Superior temporal gyrus (tissue), 1 donor: ENCODE measurements at regions not wholly inside any gene's neighbourhood (a gene's known extent, or its start where the extent isn't known, plus 50 kb on each side); places are given as distances from the start of the nearest gene placed in this dataset.

Experiments used
- DNase-seq: peaks from one replicate; pipeline ENCODE4 v3.0.0-alpha.2; 2016; ENCODE audit errors: extremely low spot score

GRCh38 chr9:107163370-107163769 is 119.7 kb upstream of the RAD23B start:
- DNase-seq = no peak

- DNase-seq = no peak
Measured at GRCh38 chr9:107169796-107170195, 113.3 kb upstream of the RAD23B start.

GRCh38 chr9:107170801-107171200 is 112.3 kb upstream of the RAD23B start:
- DNase-seq = no peak

GRCh38 chr9:107172160-107172978 is 110.7 kb upstream of the RAD23B start:
- peak; percentile 95 for DNase-seq

GRCh38 chr9:107172979-107173347 is 110.1 kb upstream of the RAD23B start:
- no peak for DNase-seq

- DNase-seq = no peak
Measured at GRCh38 chr9:107173422-107174180, 109.5 kb upstream of the RAD23B start.

GRCh38 chr9:107174441-107174840 is 108.6 kb upstream of the RAD23B start:
- no peak for DNase-seq

- DNase-seq = no peak
Measured at GRCh38 chr9:107175041-107175440, 108.0 kb upstream of the RAD23B start.

GRCh38 chr9:107175816-107176435 is 107.2 kb upstream of the RAD23B start:
- no peak for DNase-seq

- no peak for DNase-seq
Measured at GRCh38 chr9:107176436-107177151, 106.5 kb upstream of the RAD23B start.

- DNase-seq = no peak
Measured at GRCh38 chr9:107177243-107177839, 105.7 kb upstream of the RAD23B start.

- no peak for DNase-seq
Measured at GRCh38 chr9:107177857-107178256, 105.2 kb upstream of the RAD23B start.

GRCh38 chr9:107178293-107178692 is 104.8 kb upstream of the RAD23B start:
- no peak for DNase-seq

- DNase-seq = no peak
Measured at GRCh38 chr9:107180206-107180605, 102.9 kb upstream of the RAD23B start.

- no peak for DNase-seq
Measured at GRCh38 chr9:107183176-107183575, 99.9 kb upstream of the RAD23B start.

GRCh38 chr9:107188376-107188775 is 94.7 kb upstream of the RAD23B start:
- no peak for DNase-seq

GRCh38 chr9:107190061-107190935 is 92.8 kb upstream of the RAD23B start:
- no peak for DNase-seq

GRCh38 chr9:107190936-107191290 is 92.2 kb upstream of the RAD23B start:
- no peak for DNase-seq

- no peak for DNase-seq
Measured at GRCh38 chr9:107193251-107193650, 89.8 kb upstream of the RAD23B start.

- no peak for DNase-seq
Measured at GRCh38 chr9:107198718-107199117, 84.4 kb upstream of the RAD23B start.

GRCh38 chr9:107208121-107208520 is 75.0 kb upstream of the RAD23B start:
- DNase-seq = no peak
